CD4-positive, alpha-beta memory T cell (primary cell): ENCODE measurements at regions not wholly inside any gene's neighbourhood (a gene's known extent, or its start where the extent isn't known, plus 50 kb on each side); places are given as distances from the start of the nearest gene placed in this dataset.

Source experiments
- CTCF ChIA-PET: fragments of 350-600 bp; sonication (Branson Sonifier 250); formaldehyde crosslinking; loops from one replicate; lab custom pipeline; 2021; ENCODE audit warnings: inconsistent platforms; ENCODE audit not compliant: partially characterized antibody; lab: Charles Lee
- POLR2A ChIA-PET: fragments of 350-600 bp; sonication (Branson Sonifier 250); formaldehyde crosslinking; loops from one replicate; lab custom pipeline; 2021; ENCODE audit not compliant: partially characterized antibody; lab: Charles Lee
- DNase-seq, 5 donors: peaks; one replicate each; pipeline versions ENCODE4 v3.0.0 to v3.0.0-alpha.2; 2020 to 2022; ENCODE audit warnings: mixed read lengths in 1 of 5
- H3K27ac ChIP-seq: one replicate; pipeline ENCODE4 v1.7.0; 2013; ENCODE audit warnings: low read depth, low read length
- H3K27me3 ChIP-seq: 2 replicates; pipeline ENCODE4 v1.7.0; 2013; ENCODE audit warnings: mild to moderate bottlenecking, low read length, moderate library complexity; ENCODE audit not compliant: insufficient read depth
- H3K36me3 ChIP-seq: 2 replicates; pipeline ENCODE4 v1.7.0; 2013; ENCODE audit warnings: mild to moderate bottlenecking, low read length, moderate library complexity; ENCODE audit not compliant: insufficient read depth
- H3K4me1 ChIP-seq: 2 replicates; pipeline ENCODE4 v1.7.0; 2013; ENCODE audit warnings: mild to moderate bottlenecking, low read length, moderate library complexity; ENCODE audit not compliant: insufficient read depth
- H3K4me3 ChIP-seq, 2 donors: one replicate each; pipeline ENCODE4 v1.7.0; 2013; ENCODE audit warnings: low read length in 2 of 2, mild to moderate bottlenecking in 1 of 2
- H3K9me3 ChIP-seq, 2 donors: one replicate each; pipeline ENCODE4 v1.7.0; 2013; ENCODE audit warnings: low read length in 2 of 2, control low read depth in 1 of 2; ENCODE audit not compliant: control insufficient read depth in 1 of 2
- H3K27ac Mint-ChIP-seq, 7 donors: one replicate each; pipeline ENCODE4 v1.8.0; 2020 to 2021; ENCODE audit warnings: mixed read lengths in 7 of 7, mild to moderate bottlenecking in 6 of 7, inconsistent platforms in 3 of 7, moderate library complexity in 3 of 7
- H3K27me3 Mint-ChIP-seq, 2 donors: one replicate each; pipeline ENCODE4 v1.8.0; 2020 to 2021; ENCODE audit warnings: mixed read lengths in 2 of 2
- H3K36me3 Mint-ChIP-seq, 2 donors: one replicate each; pipeline ENCODE4 v1.8.0; 2020 to 2021; ENCODE audit warnings: mixed read lengths in 2 of 2, inconsistent platforms in 1 of 2, mild to moderate bottlenecking in 1 of 2
- H3K4me1 Mint-ChIP-seq, 4 donors: one replicate each; pipeline ENCODE4 v1.8.0; 2020 to 2021; ENCODE audit warnings: mixed read lengths in 4 of 4, mild to moderate bottlenecking in 1 of 4
- H3K4me3 Mint-ChIP-seq, 8 donors: one replicate each; pipeline ENCODE4 v1.8.0; 2020 to 2021; ENCODE audit warnings: mixed read lengths in 8 of 8, mild to moderate bottlenecking in 7 of 8, moderate library complexity in 6 of 8, inconsistent platforms in 3 of 8
- H3K9me3 Mint-ChIP-seq, 8 donors: one replicate each; pipeline ENCODE4 v1.8.0; 2020 to 2021; ENCODE audit warnings: mixed read lengths in 8 of 8, mild to moderate bottlenecking in 5 of 8, inconsistent platforms in 3 of 8, moderate library complexity in 1 of 8
- intact Hi-C: fragments of 100-400 bp; cut with micrococcal nuclease; formaldehyde crosslinking; loops from one replicate; pipeline ENCODE4 v1.15.1; 2023

- no peaks in the 10 kb centered on the region for H3K4me1 ChIP-seq
- Mint-ChIP-seq H3K27me3 (no peaks in the 10 kb centered on the region), H3K4me1 (no peaks in the 10 kb centered on the region), H3K4me3 (no peak overlapping the region), H3K36me3 (no peaks in the 10 kb centered on the region), H3K9me3 (peaks cover 0 to 3% (median 0%) of the 10 kb centered on the region in 8 donors), H3K27ac (no peak overlapping the region)
- no peaks in the 10 kb centered on the region for H3K36me3 ChIP-seq
- no peaks in the 10 kb centered on the region for H3K27me3 ChIP-seq
- no peak overlapping the region for H3K4me3 ChIP-seq
- POLR2A ChIA-PET = no interaction called here
- H3K9me3 ChIP-seq = no peaks in the 10 kb centered on the region
- intact Hi-C loops = no loop called here
- CTCF ChIA-PET = no interaction called here
- no peak for DNase-seq
- H3K27ac ChIP-seq = no peak overlapping the region
These were observed 417.5 kb upstream of the OPRM1 start for GRCh38 chr6:153621491-153621890.

GRCh38 chr6:153621070-153621469, 418.0 kb upstream of the OPRM1 start:
- no peak overlapping the region for H3K27ac ChIP-seq
- no peak overlapping the region for H3K4me3 ChIP-seq
- no peak for DNase-seq
- POLR2A ChIA-PET = no interaction called here
- Mint-ChIP-seq H3K27ac (no peak overlapping the region), H3K4me3 (no peak overlapping the region), H3K36me3 (no peaks in the 10 kb centered on the region), H3K4me1 (no peaks in the 10 kb centered on the region), H3K27me3 (no peaks in the 10 kb centered on the region), H3K9me3 (peaks cover 0 to 3% (median 0%) of the 10 kb centered on the region in 8 donors)
- CTCF ChIA-PET = no interaction called here
- no peaks in the 10 kb centered on the region for H3K27me3 ChIP-seq
- H3K36me3 ChIP-seq = no peaks in the 10 kb centered on the region
- intact Hi-C loops = no loop called here
- H3K4me1 ChIP-seq = no peaks in the 10 kb centered on the region
- no peaks in the 10 kb centered on the region for H3K9me3 ChIP-seq

GRCh38 chr6:153618371-153619322, 420.4 kb upstream of the OPRM1 start:
- Histone ChIP-seq H3K27me3 (no peaks in the 10 kb centered on the region), H3K4me3 (no peak overlapping the region), H3K36me3 (no peaks in the 10 kb centered on the region), H3K27ac (no peak overlapping the region), H3K4me1 (no peaks in the 10 kb centered on the region), H3K9me3 (no peaks in the 10 kb centered on the region)
- intact Hi-C loops = no loop called here
- Mint-ChIP-seq H3K27me3 (no peaks in the 10 kb centered on the region), H3K27ac (no peak overlapping the region), H3K36me3 (no peaks in the 10 kb centered on the region), H3K4me3 (no peak overlapping the region), H3K9me3 (peaks cover 0 to 2% (median 0%) of the 10 kb centered on the region in 8 donors), H3K4me1 (no peaks in the 10 kb centered on the region)
- POLR2A ChIA-PET = no interaction called here
- DNase-seq = no peak
- CTCF ChIA-PET = no interaction called here

GRCh38 chr6:153616506-153616905, 422.5 kb upstream of the OPRM1 start:
- intact Hi-C loops = no loop called here
- H3K36me3 ChIP-seq = no peaks in the 10 kb centered on the region
- H3K27ac ChIP-seq = no peak overlapping the region
- H3K4me1 Mint-ChIP-seq = no peaks in the 10 kb centered on the region
- no peak for DNase-seq
- no peaks in the 10 kb centered on the region for H3K36me3 Mint-ChIP-seq
- no peaks in the 10 kb centered on the region for H3K4me1 ChIP-seq
- POLR2A ChIA-PET = no interaction called here
- no peak overlapping the region for H3K27ac Mint-ChIP-seq
- no peak overlapping the region for H3K4me3 Mint-ChIP-seq
- no peak overlapping the region for H3K4me3 ChIP-seq
- peaks cover 0 to 2% (median 0%) of the 10 kb centered on the region in 8 donors for H3K9me3 Mint-ChIP-seq
- no peaks in the 10 kb centered on the region for H3K9me3 ChIP-seq
- no peaks in the 10 kb centered on the region for H3K27me3 Mint-ChIP-seq
- CTCF ChIA-PET = no interaction called here
- H3K27me3 ChIP-seq = no peaks in the 10 kb centered on the region

- no peaks in the 10 kb centered on the region for H3K27me3 Mint-ChIP-seq
- Histone ChIP-seq H3K4me3 (no peak overlapping the region), H3K27me3 (no peaks in the 10 kb centered on the region), H3K36me3 (no peaks in the 10 kb centered on the region), H3K4me1 (no peaks in the 10 kb centered on the region), H3K9me3 (no peaks in the 10 kb centered on the region), H3K27ac (no peak overlapping the region)
- ChIA-PET POLR2A (no interaction called here), CTCF (no interaction called here)
- peaks cover 0 to 3% (median 0%) of the 10 kb centered on the region in 8 donors for H3K9me3 Mint-ChIP-seq
- no peaks in the 10 kb centered on the region for H3K36me3 Mint-ChIP-seq
- H3K27ac Mint-ChIP-seq = no peak overlapping the region
- H3K4me1 Mint-ChIP-seq = no peaks in the 10 kb centered on the region
- intact Hi-C loops = no loop called here
- H3K4me3 Mint-ChIP-seq = no peak overlapping the region
- no peak for DNase-seq
These were observed 425.2 kb upstream of the OPRM1 start for GRCh38 chr6:153613719-153614455.

GRCh38 chr6:153602401-153602800, 436.6 kb upstream of the OPRM1 start:
- no peak for DNase-seq
- no peak overlapping the region for H3K27ac ChIP-seq
- POLR2A ChIA-PET = no interaction called here
- H3K27me3 ChIP-seq = no peaks in the 10 kb centered on the region
- H3K27me3 Mint-ChIP-seq = no peaks in the 10 kb centered on the region
- no peaks in the 10 kb centered on the region for H3K36me3 Mint-ChIP-seq
- H3K36me3 ChIP-seq = no peaks in the 10 kb centered on the region
- no peaks in the 10 kb centered on the region for H3K4me1 Mint-ChIP-seq
- no peak overlapping the region for H3K27ac Mint-ChIP-seq
- no peak overlapping the region for H3K4me3 ChIP-seq
- peaks cover 0 to 8% (median 4%) of the 10 kb centered on the region in 8 donors for H3K9me3 Mint-ChIP-seq
- H3K4me3 Mint-ChIP-seq = no peak overlapping the region
- H3K9me3 ChIP-seq = no peaks in the 10 kb centered on the region
- no peaks in the 10 kb centered on the region for H3K4me1 ChIP-seq
- intact Hi-C loops = no loop called here
- CTCF ChIA-PET = no interaction called here

GRCh38 chr6:153599901-153600300, 439.1 kb upstream of the OPRM1 start:
- no peak for DNase-seq
- CTCF ChIA-PET = no interaction called here
- no peaks in the 10 kb centered on the region for H3K27me3 Mint-ChIP-seq

More at GRCh38 chr6:153599901-153600300, 439.1 kb upstream of the OPRM1 start:
- H3K27ac ChIP-seq = no peak overlapping the region
- no peaks in the 10 kb centered on the region for H3K9me3 ChIP-seq
- no peaks in the 10 kb centered on the region for H3K4me1 ChIP-seq
- no peaks in the 10 kb centered on the region for H3K4me1 Mint-ChIP-seq
- no peaks in the 10 kb centered on the region for H3K36me3 Mint-ChIP-seq
- POLR2A ChIA-PET = no interaction called here
- no peaks in the 10 kb centered on the region for H3K36me3 ChIP-seq
- H3K27me3 ChIP-seq = no peaks in the 10 kb centered on the region
- no peak overlapping the region for H3K4me3 Mint-ChIP-seq
- intact Hi-C loops = no loop called here
- no peak overlapping the region for H3K27ac Mint-ChIP-seq
- H3K9me3 Mint-ChIP-seq = peaks cover 0 to 5% (median 0%) of the 10 kb centered on the region in 8 donors
- H3K4me3 ChIP-seq = no peak overlapping the region
